GM12872 (cell line): ENCODE measurements at regions not wholly inside any gene's neighbourhood (a gene's known extent, or its start where the extent isn't known, plus 50 kb on each side); places are given as distances from the start of the nearest gene placed in this dataset.

Experiments
- CTCF ChIP-seq: IDR thresholded peaks from 3 replicates; pipeline ENCODE4 v1.5.1; 2011; ENCODE audit warnings: low read depth, mild to moderate bottlenecking, low read length, moderate library complexity; ENCODE audit not compliant: insufficient read depth

DNA sequence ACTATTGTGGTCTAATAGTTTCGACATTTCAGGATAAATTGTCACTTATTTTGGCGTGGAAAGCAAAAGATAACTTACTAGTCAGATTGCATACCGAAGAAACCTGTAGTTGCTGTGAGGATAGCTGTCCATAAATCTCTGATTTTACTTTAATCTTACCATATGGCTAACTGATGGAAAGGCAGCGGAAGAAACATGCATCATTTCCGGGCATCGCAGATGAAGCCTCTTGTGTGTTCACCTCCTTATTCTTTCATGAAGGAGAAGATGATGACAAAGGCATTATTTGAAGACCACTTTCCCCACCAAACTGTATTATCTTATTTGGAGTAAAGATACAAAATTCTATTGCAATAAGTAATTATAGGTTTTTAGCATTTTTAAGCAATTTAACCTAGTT lies 763.6 kb upstream of the SLITRK6 start:
- TF ChIP-seq CTCF = no peak

DNA sequence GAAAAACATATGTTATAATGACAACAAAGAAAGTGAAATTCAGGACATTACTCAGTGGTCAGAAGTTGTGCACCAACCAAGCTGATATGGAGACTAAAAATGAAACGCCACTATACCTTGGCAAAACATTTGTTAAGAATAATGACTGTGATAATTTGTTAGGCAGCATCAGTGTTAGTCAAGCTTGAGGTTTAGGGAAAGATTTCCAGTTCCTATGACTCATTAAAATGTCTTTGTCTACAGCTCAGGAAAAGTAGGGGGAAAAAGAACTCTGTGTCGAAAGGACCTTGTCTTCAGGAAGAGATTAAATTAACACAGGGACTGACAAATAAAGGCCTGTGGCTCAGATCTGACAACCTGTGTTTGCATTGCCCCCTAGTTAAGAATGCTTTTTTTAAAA lies 764.1 kb upstream of the SLITRK6 start:
- no peak for TF ChIP-seq CTCF

DNA sequence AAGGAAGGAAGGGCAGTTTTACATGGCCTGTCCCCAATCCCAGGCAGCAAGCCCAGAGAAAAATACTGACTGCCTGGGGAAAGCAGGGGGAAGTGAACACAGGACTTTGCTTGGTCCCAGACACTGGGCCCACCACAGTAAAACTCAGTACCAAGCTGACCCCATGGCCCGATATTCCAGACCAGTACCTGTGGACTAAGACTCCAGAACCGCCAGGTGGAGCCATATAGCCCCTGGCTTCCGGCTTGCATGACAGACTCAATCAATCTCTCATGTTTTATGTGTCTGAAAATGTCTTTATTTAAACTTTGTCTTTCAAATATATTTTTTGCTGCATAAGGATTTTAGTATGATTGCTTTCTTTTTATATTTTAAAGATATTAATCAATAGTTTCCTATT lies 767.9 kb upstream of the SLITRK6 start:
- 0 out of 3 replicates have a peak, but pooled peaks have one; percentile 31 for TF ChIP-seq CTCF

DNA sequence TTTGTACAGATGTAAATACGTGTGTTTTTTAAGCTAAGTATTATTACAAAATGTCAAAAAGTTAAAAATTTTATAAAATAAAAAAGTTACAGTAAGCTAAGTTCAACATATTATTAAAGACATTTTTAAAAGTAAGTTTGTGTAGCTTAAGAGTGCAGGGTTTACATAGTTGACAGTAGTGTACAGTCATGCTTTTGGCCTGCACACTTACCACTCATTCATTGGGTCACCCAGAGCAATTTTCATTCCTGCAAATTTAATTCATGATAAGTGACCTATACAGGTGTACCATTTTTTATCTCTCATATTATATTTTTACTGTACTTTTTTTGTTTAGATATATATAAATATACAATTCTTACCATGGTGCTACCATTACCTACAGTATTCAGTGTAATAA lies 769.9 kb upstream of the SLITRK6 start:
- no peak for TF ChIP-seq CTCF

DNA sequence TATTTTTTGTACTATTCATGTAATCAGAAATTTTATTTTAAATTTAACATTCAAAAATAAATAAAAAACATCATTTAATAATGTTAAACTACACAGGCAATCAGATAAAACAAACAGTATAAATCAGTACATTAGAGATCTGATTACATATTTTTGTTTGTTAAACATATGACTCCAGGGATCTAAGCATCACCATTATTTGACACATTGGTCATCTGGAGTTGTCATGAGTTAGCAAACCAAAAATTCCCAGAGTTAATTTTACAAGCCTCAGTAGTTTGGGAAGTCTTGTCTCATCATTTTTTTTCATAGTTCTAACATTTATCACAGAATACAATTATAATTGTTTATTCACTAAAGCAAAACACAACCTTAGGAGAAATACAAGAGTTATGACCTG lies 770.8 kb upstream of the SLITRK6 start:
- TF ChIP-seq CTCF = no peak

- no peak for TF ChIP-seq CTCF
Measured at GRCh38 chr13:86572115-86572514, 772.9 kb upstream of the SLITRK6 start.

- no peak for TF ChIP-seq CTCF
Measured at GRCh38 chr13:86579662-86580061, 780.4 kb upstream of the SLITRK6 start.

- TF ChIP-seq CTCF = no peak
Measured at GRCh38 chr13:86581706-86582105, 782.5 kb upstream of the SLITRK6 start.
